ENCODE measurements at regions not wholly inside any gene's neighbourhood (a gene's known extent, or its start where the extent isn't known, plus 50 kb on each side); places are given as distances from the start of the nearest gene placed in this dataset.

DNA sequence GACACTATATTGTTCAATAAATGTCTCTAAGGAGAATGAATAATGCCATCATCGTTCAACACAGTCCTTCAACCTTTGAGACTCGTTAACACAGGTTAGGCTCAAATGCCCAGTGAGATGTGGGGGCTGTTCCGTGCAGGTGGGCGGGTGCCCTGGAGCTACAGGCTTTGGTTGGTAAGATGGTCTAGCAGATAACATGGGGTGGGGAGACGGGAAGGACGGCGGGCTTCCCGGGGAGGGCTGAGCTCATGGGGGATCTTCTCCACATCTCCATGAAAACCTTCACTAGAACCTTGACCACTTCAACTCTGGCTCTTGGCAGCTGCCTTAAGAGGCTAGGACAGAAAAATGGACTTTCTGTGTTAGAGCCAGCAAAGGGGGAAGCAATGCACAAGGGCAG lies 134.1 kb upstream of the TCERG1L start:
- no TSS peak for BruUV-seq (replicated peaks)
- Mint-ChIP-seq H3K4me3 (ENCODE audit: low read depth, unreplicated experiment) (no peak overlapping the region), H3K36me3 (ENCODE audit: insufficient read depth, unreplicated experiment) (no peaks in the 10 kb centered on the region), H3K4me1 (ENCODE audit: low read depth, unreplicated experiment) (no peaks in the 10 kb centered on the region), H3K9me3 (ENCODE audit: low read depth, unreplicated experiment) (no peaks in the 10 kb centered on the region), H3K27ac (ENCODE audit: unreplicated experiment) (no peak overlapping the region), H3K27me3 (ENCODE audit: unreplicated experiment) (peaks cover 31% of the 10 kb centered on the region)
- TF ChIP-seq, protein P1, sequence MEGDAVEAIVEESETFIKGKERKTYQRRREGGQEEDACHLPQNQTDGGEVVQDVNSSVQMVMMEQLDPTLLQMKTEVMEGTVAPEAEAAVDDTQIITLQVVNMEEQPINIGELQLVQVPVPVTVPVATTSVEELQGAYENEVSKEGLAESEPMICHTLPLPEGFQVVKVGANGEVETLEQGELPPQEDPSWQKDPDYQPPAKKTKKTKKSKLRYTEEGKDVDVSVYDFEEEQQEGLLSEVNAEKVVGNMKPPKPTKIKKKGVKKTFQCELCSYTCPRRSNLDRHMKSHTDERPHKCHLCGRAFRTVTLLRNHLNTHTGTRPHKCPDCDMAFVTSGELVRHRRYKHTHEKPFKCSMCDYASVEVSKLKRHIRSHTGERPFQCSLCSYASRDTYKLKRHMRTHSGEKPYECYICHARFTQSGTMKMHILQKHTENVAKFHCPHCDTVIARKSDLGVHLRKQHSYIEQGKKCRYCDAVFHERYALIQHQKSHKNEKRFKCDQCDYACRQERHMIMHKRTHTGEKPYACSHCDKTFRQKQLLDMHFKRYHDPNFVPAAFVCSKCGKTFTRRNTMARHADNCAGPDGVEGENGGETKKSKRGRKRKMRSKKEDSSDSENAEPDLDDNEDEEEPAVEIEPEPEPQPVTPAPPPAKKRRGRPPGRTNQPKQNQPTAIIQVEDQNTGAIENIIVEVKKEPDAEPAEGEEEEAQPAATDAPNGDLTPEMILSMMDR (IDR thresholded peaks at IDR 0.05; ENCODE audit: unreplicated experiment): no peak
- CTCF ChIA-PET: no interaction called here
- intact Hi-C loops (cut with micrococcal nuclease; ENCODE audit: unreplicated experiment): no loop called here
- no peak for DNase-seq

DNA sequence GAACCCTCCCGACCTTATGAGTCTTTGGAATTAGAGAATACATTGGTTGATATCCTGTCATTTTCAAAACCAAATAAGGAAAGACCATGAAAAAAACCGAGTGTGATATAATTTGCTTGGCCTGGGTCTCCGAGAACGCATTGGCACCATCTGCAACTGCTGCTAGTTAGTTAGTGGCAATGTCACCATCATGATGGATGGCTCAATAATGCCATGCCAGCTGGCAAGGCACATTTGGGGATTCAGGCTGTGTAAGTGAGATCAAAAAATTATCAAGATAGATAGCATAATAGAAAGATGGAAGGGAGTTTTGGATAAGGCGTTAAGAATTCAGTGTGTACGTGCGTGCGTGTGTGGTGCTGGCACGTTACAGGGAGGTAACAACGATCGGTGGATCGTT lies 134.7 kb upstream of the TCERG1L start:
- intact Hi-C loops (cut with micrococcal nuclease; ENCODE audit: unreplicated experiment): no loop called here
- no TSS peak for BruUV-seq (replicated peaks)
- Mint-ChIP-seq H3K4me1 (ENCODE audit: low read depth, unreplicated experiment) (no peaks in the 10 kb centered on the region), H3K9me3 (ENCODE audit: low read depth, unreplicated experiment) (no peaks in the 10 kb centered on the region), H3K27me3 (ENCODE audit: unreplicated experiment) (peaks cover 26% of the 10 kb centered on the region), H3K27ac (ENCODE audit: unreplicated experiment) (no peak overlapping the region), H3K36me3 (ENCODE audit: insufficient read depth, unreplicated experiment) (no peaks in the 10 kb centered on the region), H3K4me3 (ENCODE audit: low read depth, unreplicated experiment) (no peak overlapping the region)
- TF ChIP-seq, protein P1 (IDR thresholded peaks at IDR 0.05; ENCODE audit: unreplicated experiment): no peak
- CTCF ChIA-PET: no interaction called here
- no peak for DNase-seq

DNA sequence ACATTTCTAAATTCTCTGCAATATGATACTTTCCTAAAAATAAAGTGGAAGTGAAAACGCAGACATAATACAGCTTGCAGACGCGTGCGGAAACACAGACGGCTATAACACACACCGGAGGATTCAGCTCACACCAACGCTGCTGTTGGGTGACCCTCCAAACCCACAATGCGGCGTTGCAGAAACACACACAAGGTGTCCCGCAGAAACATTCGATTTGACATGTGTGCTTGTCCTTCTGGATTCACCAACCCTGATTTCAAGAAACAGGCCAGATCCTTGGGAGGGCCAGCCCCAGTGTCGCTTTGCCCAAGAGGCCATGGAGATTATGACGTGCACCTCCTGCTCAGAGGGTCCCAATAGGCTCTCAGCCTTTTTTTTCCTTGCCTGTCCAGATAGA lies 136.7 kb upstream of the TCERG1L start:
- Mint-ChIP-seq H3K4me1 (ENCODE audit: low read depth, unreplicated experiment) (no peaks in the 10 kb centered on the region), H3K27me3 (ENCODE audit: unreplicated experiment) (peaks cover 21% of the 10 kb centered on the region), H3K36me3 (ENCODE audit: insufficient read depth, unreplicated experiment) (no peaks in the 10 kb centered on the region), H3K9me3 (ENCODE audit: low read depth, unreplicated experiment) (no peaks in the 10 kb centered on the region), H3K4me3 (ENCODE audit: low read depth, unreplicated experiment) (no peak overlapping the region), H3K27ac (ENCODE audit: unreplicated experiment) (no peak overlapping the region)
- TF ChIP-seq, protein P1 (IDR thresholded peaks at IDR 0.05; ENCODE audit: unreplicated experiment): no peak
- no peak for DNase-seq
- intact Hi-C loops (cut with micrococcal nuclease; ENCODE audit: unreplicated experiment): no loop called here
- CTCF ChIA-PET: no interaction called here
- no TSS peak for BruUV-seq (replicated peaks)

DNA sequence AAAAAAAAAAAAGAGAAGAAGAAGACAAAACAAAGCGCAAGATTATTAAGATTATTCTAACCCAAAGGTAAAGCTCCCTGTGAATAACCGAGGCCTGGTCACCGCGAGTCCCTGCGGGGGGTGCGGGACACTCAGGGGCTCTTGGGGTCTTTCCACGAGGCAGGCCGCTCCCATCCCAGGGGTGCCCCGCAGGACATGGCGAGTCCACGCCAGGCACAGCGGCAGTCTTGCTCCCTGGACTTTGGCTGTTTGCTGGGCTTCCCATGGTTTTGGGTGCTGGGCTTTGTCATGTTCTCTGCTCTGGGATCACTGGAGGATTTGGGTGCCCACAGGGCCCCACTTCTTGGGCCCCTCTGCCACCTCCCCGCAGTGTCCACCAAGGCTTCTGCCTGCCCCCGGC lies 137.4 kb upstream of the TCERG1L start:
- TF ChIP-seq, protein P1 (IDR thresholded peaks at IDR 0.05; ENCODE audit: unreplicated experiment): no peak
- Mint-ChIP-seq H3K27ac (ENCODE audit: unreplicated experiment) (no peak overlapping the region), H3K9me3 (ENCODE audit: low read depth, unreplicated experiment) (no peaks in the 10 kb centered on the region), H3K36me3 (ENCODE audit: insufficient read depth, unreplicated experiment) (no peaks in the 10 kb centered on the region), H3K4me1 (ENCODE audit: low read depth, unreplicated experiment) (no peaks in the 10 kb centered on the region), H3K27me3 (ENCODE audit: unreplicated experiment) (peaks cover 21% of the 10 kb centered on the region), H3K4me3 (ENCODE audit: low read depth, unreplicated experiment) (no peak overlapping the region)
- BruUV-seq (replicated peaks): no TSS peak
- intact Hi-C loops (cut with micrococcal nuclease; ENCODE audit: unreplicated experiment): no loop called here
- CTCF ChIA-PET: no interaction called here
- no peak for DNase-seq

Data from Calu3 (cell line).